Lower leg skin (tissue), 3 donors: ENCODE measurements at regions not wholly inside any gene's neighbourhood (a gene's known extent, or its start where the extent isn't known, plus 50 kb on each side); places are given as distances from the start of the nearest gene placed in this dataset.

ENCODE experiments used
- POLR2A ChIP-seq, 2 donors: fragments of 450-650 bp; IDR thresholded peaks; one replicate each; pipeline ENCODE4 v1.6.1; 2016 to 2017; ENCODE audit warnings: antibody characterized with exemption in 2 of 2, mild to moderate bottlenecking in 1 of 2, moderate library complexity in 1 of 2
- TF ChIP-seq, protein P1 (sequence below), 3 donors: fragments of 450-650 bp; IDR thresholded peaks; one replicate each; pipeline ENCODE4 v1.5.1; 2016; ENCODE audit warnings: antibody characterized with exemption in 3 of 3, mild to moderate bottlenecking in 3 of 3, moderate library complexity in 2 of 3

DNA sequence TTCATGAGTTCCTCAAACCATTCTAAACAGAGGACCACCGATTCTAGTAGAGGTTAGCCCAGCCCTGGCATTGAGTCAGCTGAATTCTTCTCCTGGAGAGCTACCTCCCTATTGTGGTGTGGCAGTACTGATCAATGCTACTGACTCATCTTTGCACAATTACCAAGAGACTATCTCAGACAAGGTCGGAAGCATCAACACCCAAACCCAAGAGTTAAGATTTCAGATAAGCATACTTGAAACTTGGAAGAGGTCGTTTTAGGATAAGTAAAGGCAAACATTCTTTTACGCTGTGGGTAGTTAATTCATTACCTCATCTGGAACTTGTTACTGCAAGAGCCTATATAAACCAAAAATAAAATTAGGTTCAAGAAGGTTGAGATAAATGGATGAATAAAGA, 154.6 kb upstream of the NRBF2 start:
- no peak for TF ChIP-seq POLR2A (IDR thresholded peaks at IDR 0.05)
- TF ChIP-seq, protein P1, sequence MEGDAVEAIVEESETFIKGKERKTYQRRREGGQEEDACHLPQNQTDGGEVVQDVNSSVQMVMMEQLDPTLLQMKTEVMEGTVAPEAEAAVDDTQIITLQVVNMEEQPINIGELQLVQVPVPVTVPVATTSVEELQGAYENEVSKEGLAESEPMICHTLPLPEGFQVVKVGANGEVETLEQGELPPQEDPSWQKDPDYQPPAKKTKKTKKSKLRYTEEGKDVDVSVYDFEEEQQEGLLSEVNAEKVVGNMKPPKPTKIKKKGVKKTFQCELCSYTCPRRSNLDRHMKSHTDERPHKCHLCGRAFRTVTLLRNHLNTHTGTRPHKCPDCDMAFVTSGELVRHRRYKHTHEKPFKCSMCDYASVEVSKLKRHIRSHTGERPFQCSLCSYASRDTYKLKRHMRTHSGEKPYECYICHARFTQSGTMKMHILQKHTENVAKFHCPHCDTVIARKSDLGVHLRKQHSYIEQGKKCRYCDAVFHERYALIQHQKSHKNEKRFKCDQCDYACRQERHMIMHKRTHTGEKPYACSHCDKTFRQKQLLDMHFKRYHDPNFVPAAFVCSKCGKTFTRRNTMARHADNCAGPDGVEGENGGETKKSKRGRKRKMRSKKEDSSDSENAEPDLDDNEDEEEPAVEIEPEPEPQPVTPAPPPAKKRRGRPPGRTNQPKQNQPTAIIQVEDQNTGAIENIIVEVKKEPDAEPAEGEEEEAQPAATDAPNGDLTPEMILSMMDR (IDR thresholded peaks at IDR 0.05), result no peak
